LHCN-M2 (cell line): ENCODE measurements at regions not wholly inside any gene's neighbourhood (a gene's known extent, or its start where the extent isn't known, plus 50 kb on each side); places are given as distances from the start of the nearest gene placed in this dataset.
"Not testable (repeated sequence)": the region's sequence is repeated elsewhere in the genome, so short reads cannot be mapped to it uniquely, and the experiment has no call there.

Experiments
- DNase-seq: peaks from one replicate; pipeline ENCODE4 v3.0.0-alpha.2; 2012; ENCODE audit warnings: low read depth

GRCh38 chr1:212495766-212496494, 63.2 kb downstream of the NENF start:
- no peak for DNase-seq

GRCh38 chr1:212496682-212497081, 64.0 kb downstream of the NENF start:
- DNase-seq = no peak

GRCh38 chr1:212497553-212497952, 64.8 kb downstream of the NENF start:
- DNase-seq = no peak

- peak; percentile 33 for DNase-seq
Measured at GRCh38 chr1:212498283-212499040, 65.7 kb downstream of the NENF start.

GRCh38 chr1:212500351-212500750, 67.6 kb downstream of the NENF start:
- DNase-seq = no peak

GRCh38 chr1:212500983-212501382, 68.3 kb downstream of the NENF start:
- DNase-seq = no peak

GRCh38 chr1:212503714-212504113, 71.0 kb downstream of the NENF start:
- DNase-seq = no peak

GRCh38 chr1:212504171-212504803, 71.6 kb downstream of the NENF start:
- no peak for DNase-seq

- DNase-seq = no peak
Measured at GRCh38 chr1:212506666-212507065, 73.9 kb downstream of the NENF start.

- no peak for DNase-seq
Measured at GRCh38 chr1:212507369-212507768, 74.6 kb downstream of the NENF start.

GRCh38 chr1:212512816-212513559, 80.3 kb downstream of the NENF start:
- DNase-seq = peak; percentile 63

GRCh38 chr1:212513586-212513985, 80.9 kb downstream of the NENF start:
- DNase-seq = no peak

GRCh38 chr1:212514056-212514614, 81.4 kb downstream of the NENF start:
- DNase-seq = peak; percentile 69

- no peak for DNase-seq
Measured at GRCh38 chr1:212514782-212515181, 82.1 kb downstream of the NENF start.

GRCh38 chr1:212515329-212515760, 82.6 kb downstream of the NENF start:
- no peak for DNase-seq

- DNase-seq = not testable (repeated sequence)
Measured at GRCh38 chr1:212516012-212516411, 83.3 kb downstream of the NENF start.

GRCh38 chr1:212518188-212519054, 85.7 kb downstream of the NENF start:
- DNase-seq = peak; percentile 8

- DNase-seq = no peak
Measured at GRCh38 chr1:212519131-212519530, 86.4 kb downstream of the NENF start.

GRCh38 chr1:212520299-212520698, 87.6 kb downstream of the NENF start:
- no peak for DNase-seq

GRCh38 chr1:212520746-212521145, 87.8 kb upstream of the ATF3 start:
- no peak for DNase-seq
